ENCODE measurements at regions not wholly inside any gene's neighbourhood (a gene's known extent, or its start where the extent isn't known, plus 50 kb on each side); places are given as distances from the start of the nearest gene placed in this dataset.

GRCh38 chr15:80308002-80308401, 56.0 kb upstream of the CTXND1 start:
- intact Hi-C loops (cut with micrococcal nuclease) = no loop called here
- Mint-ChIP-seq H3K27ac (no peak overlapping the region), H3K4me3 (no peak overlapping the region)

GRCh38 chr15:80309769-80310384, 57.9 kb upstream of the CTXND1 start:
- no peaks in the 10 kb centered on the region for H3K4me1 Mint-ChIP-seq
- 50% methylated on average over 2 of the region's 6 CpGs for WGBS (ENCODE audit: insufficient coverage)

More at GRCh38 chr15:80308002-80308401, 56.0 kb upstream of the CTXND1 start:
- Histone ChIP-seq H3K4me3 (replicated peaks in 1 of 3; ENCODE audit: low read depth in 2 of 3, low read length in 3 of 3) (no peak overlapping the region), H3K36me3 (replicated peaks in 1 of 2; ENCODE audit: control insufficient read depth in 1 of 2, insufficient read depth in 2 of 2, low read length in 2 of 2) (no peaks in the 10 kb centered on the region), H3K4me2 (replicated peaks; ENCODE audit: extremely low read depth, low read length, poor library complexity, severe bottlenecking) (no peak overlapping the region), H3K27me3 (ENCODE audit: control insufficient read depth in 2 of 2, insufficient read depth in 2 of 2, low read length in 2 of 2) (no peaks in the 10 kb centered on the region), H3K9me3 (replicated peaks in 1 of 2; ENCODE audit: control insufficient read depth in 1 of 2, insufficient read depth in 1 of 2, low read length in 2 of 2) (no peaks in the 10 kb centered on the region), H3K9ac (ENCODE audit: insufficient read depth, low read length, poor library complexity, severe bottlenecking) (no peak overlapping the region), H4K20me1 (ENCODE audit: insufficient read depth, low read length) (no peaks in the 10 kb centered on the region), H2AFZ (ENCODE audit: insufficient read depth, low read depth, low read length, poor library complexity, severe bottlenecking) (no peak overlapping the region), H3K27ac (ENCODE audit: low read depth in 1 of 2, low read length in 2 of 2) (no peak overlapping the region), H3K79me2 (ENCODE audit: insufficient read depth, low read length) (no peaks in the 10 kb centered on the region), H3K4me1 (ENCODE audit: control insufficient read depth in 1 of 2, insufficient read depth in 2 of 2, low read length in 2 of 2) (no peaks in the 10 kb centered on the region)
- H3K36me3 Mint-ChIP-seq = no peaks in the 10 kb centered on the region
- no peak for TF ChIP-seq CTCF (IDR thresholded peaks at IDR 0.05)
- DNase-seq = no peak
- H3K27me3 Mint-ChIP-seq (ENCODE audit: low read depth in 3 of 3) = peaks cover 3 to 7% (median 7%) of the 10 kb centered on the region in 3 donors
- 95% methylated on average over 9 of the region's 11 CpGs for WGBS (ENCODE audit: insufficient coverage)
- no peaks in the 10 kb centered on the region for H3K4me1 Mint-ChIP-seq
- peaks cover 0 to 5% (median 2%) of the 10 kb centered on the region in 7 donors for H3K9me3 Mint-ChIP-seq

More at GRCh38 chr15:80309769-80310384, 57.9 kb upstream of the CTXND1 start:
- H3K4me3 ChIP-seq (replicated peaks in 1 of 3; ENCODE audit: low read depth in 2 of 3, low read length in 3 of 3) = no peak overlapping the region
- H3K27me3 ChIP-seq (ENCODE audit: control insufficient read depth in 2 of 2, insufficient read depth in 2 of 2, low read length in 2 of 2) = no peaks in the 10 kb centered on the region
- Mint-ChIP-seq H3K27me3 (ENCODE audit: low read depth in 3 of 3) (peaks cover 1 to 7% (median 7%) of the 10 kb centered on the region in 3 donors), H3K9me3 (peaks cover 0 to 3% (median 0%) of the 10 kb centered on the region in 7 donors), H3K36me3 (no peaks in the 10 kb centered on the region), H3K4me3 (no peak overlapping the region), H3K27ac (no peak overlapping the region)
- H4K20me1 ChIP-seq (ENCODE audit: insufficient read depth, low read length) = no peaks in the 10 kb centered on the region
- intact Hi-C loops (cut with micrococcal nuclease) = no loop called here
- no peaks in the 10 kb centered on the region for H3K79me2 ChIP-seq (ENCODE audit: insufficient read depth, low read length)
- no peak for DNase-seq
- H3K36me3 ChIP-seq (replicated peaks in 1 of 2; ENCODE audit: control insufficient read depth in 1 of 2, insufficient read depth in 2 of 2, low read length in 2 of 2) = no peaks in the 10 kb centered on the region
- TF ChIP-seq CTCF (IDR thresholded peaks at IDR 0.05) = peak; percentile 16
- no peaks in the 10 kb centered on the region for H3K9me3 ChIP-seq (replicated peaks in 1 of 2; ENCODE audit: control insufficient read depth in 1 of 2, insufficient read depth in 1 of 2, low read length in 2 of 2)
- no peak overlapping the region for H3K4me2 ChIP-seq (replicated peaks; ENCODE audit: extremely low read depth, low read length, poor library complexity, severe bottlenecking)
- no peak overlapping the region for H3K9ac ChIP-seq (ENCODE audit: insufficient read depth, low read length, poor library complexity, severe bottlenecking)
- no peaks in the 10 kb centered on the region for H3K4me1 ChIP-seq (ENCODE audit: control insufficient read depth in 1 of 2, insufficient read depth in 2 of 2, low read length in 2 of 2)
- H3K27ac ChIP-seq (ENCODE audit: low read depth in 1 of 2, low read length in 2 of 2) = no peak overlapping the region
- H2AFZ ChIP-seq (ENCODE audit: insufficient read depth, low read depth, low read length, poor library complexity, severe bottlenecking) = no peak overlapping the region
